GM12891 (cell line): ENCODE measurements at regions not wholly inside any gene's neighbourhood (a gene's known extent, or its start where the extent isn't known, plus 50 kb on each side); places are given as distances from the start of the nearest gene placed in this dataset.

Source experiments
- POLR2A ChIP-seq: IDR thresholded peaks from 2 replicates; pipeline ENCODE4 v1.6.1; 2011; ENCODE audit warnings: low read depth, low read length, control low read depth
- POLR2AphosphoS5 ChIP-seq: IDR thresholded peaks from 2 replicates; pipeline ENCODE4 v1.6.1; 2011; ENCODE audit warnings: low read depth, low read length, control low read depth
- POU2F2 ChIP-seq: IDR thresholded peaks from 2 replicates; pipeline ENCODE4 v1.6.1; 2011; ENCODE audit warnings: low read depth, mild to moderate bottlenecking, control low read depth, low read length, moderate library complexity
- SPI1 ChIP-seq: IDR thresholded peaks from 2 replicates; pipeline ENCODE4 v1.6.1; 2011; ENCODE audit warnings: low read depth, low read length, control low read depth
- TAF1 ChIP-seq: IDR thresholded peaks from 2 replicates; pipeline ENCODE4 v1.6.1; 2011; ENCODE audit warnings: low read depth, low read length, control low read depth

DNA sequence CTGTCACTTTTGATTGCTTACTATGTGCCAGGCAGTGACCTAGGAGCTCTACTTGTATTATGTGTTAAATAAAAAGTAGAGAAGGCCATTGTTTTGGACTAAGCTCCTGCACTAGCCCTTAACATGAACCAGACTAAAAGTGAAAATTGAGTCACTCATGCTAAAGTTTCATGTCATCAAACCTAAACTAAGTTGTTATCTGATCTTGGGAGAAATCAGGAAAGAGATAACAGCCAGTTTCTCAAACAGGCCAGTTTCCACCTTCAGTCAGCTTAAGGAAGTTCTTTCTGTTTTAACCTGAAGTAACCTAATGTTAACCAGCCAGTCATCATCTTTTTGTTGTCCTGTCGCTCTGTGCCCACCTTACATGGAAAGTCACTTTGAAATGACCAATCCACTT is 102.1 kb upstream of the MARK1 start:
- no peak for TF ChIP-seq POLR2AphosphoS5
- TF ChIP-seq POLR2A: no peak
- TF ChIP-seq POU2F2: no peak
- no peak for TF ChIP-seq SPI1
- no peak for TF ChIP-seq TAF1
